HCT116 (cell line): ENCODE measurements at regions not wholly inside any gene's neighbourhood (a gene's known extent, or its start where the extent isn't known, plus 50 kb on each side); places are given as distances from the start of the nearest gene placed in this dataset.
A peak's percentile ranks its signal among the peaks of the same experiment; 100 is the strongest.

Experiments used
- ATAC-seq: fragments of 200-7000 bp; cut with Tn5 transposase; 2 replicates; pipeline ENCODE4 v1.9.1; 2020; ENCODE audit warnings: mild to moderate bottlenecking, moderate library complexity
- BruUV-seq: library from RNA; stranded (reverse); fragments of 400-500 nt; replicated peaks from 2 replicates; lab custom pipeline; 2021; lab: Mats Ljungman, UMichigan
- CTCF ChIA-PET: fragments of 300-600 bp; sonication (Branson Sonifier 250); formaldehyde crosslinking; loops from one replicate; lab custom pipeline; 2021; ENCODE audit warnings: antibody characterized with exemption; lab: Charles Lee
- POLR2A ChIA-PET: fragments of 300-600, 350-600 bp; sonication (Branson Sonifier 250); formaldehyde crosslinking; loops from one replicate; lab custom pipeline; 2021; ENCODE audit warnings: antibody characterized with exemption; lab: Charles Lee
- RAD21 ChIA-PET, 2 experiments: fragments of 300-600 bp; sonication (Branson Sonifier 250); formaldehyde crosslinking; loops; one replicate each; lab custom pipeline; 2023; ENCODE audit warnings: low total read pairs in 2 of 2; ENCODE audit not compliant: uncharacterized antibody in 2 of 2, unreplicated experiment in 2 of 2, low non-redundant PET in 1 of 2; lab: Charles Lee
- DNase-seq: peaks from one replicate; pipeline ENCODE4 v3.0.0-alpha.2; 2010; ENCODE audit warnings: low read depth, low spot score
- H2AFZ ChIP-seq: fragments of 200-600 bp; shearing (Covaris generic), sonication (generic); 2 replicates; pipeline ENCODE4 v1.6.1; 2017; ENCODE audit warnings: low read depth, mixed run types, mixed read lengths, antibody characterized with exemption, low read length; ENCODE audit not compliant: poor library complexity, severe bottlenecking
- H3K27ac ChIP-seq: 2 replicates; pipeline ENCODE4 v1.5.1; 2012; ENCODE audit warnings: low read depth, low read length
- H3K27me3 ChIP-seq: fragments of 200-600 bp; sonication (generic); 2 replicates; pipeline ENCODE4 v1.6.1; 2016; ENCODE audit warnings: mixed run types, low read length, mixed read lengths; ENCODE audit not compliant: insufficient read depth
- H3K36me3 ChIP-seq, 2 experiments: fragments of 200-500 bp in 1 of 2; fragments of 200-600 bp in 1 of 2; sonication (Bioruptor generic) in 1 of 2; sonication (generic) in 1 of 2; 2 replicates each; pipeline versions ENCODE4 v1.5.1 to v1.6.1; 2014 to 2016; ENCODE audit warnings: low read length in 2 of 2, inconsistent platforms in 1 of 2, mixed read lengths in 1 of 2, mixed run types in 1 of 2; ENCODE audit not compliant: insufficient read depth in 2 of 2, control insufficient read depth in 1 of 2
- H3K4me1 ChIP-seq, 2 experiments: fragments of 200-600 bp in 1 of 2; sonication (generic) in 1 of 2; 2 replicates each; pipeline versions ENCODE4 v1.5.1 to v1.6.1; 2012 to 2017; ENCODE audit warnings: low read length in 2 of 2, inconsistent platforms in 1 of 2, mild to moderate bottlenecking in 1 of 2, mixed read lengths in 1 of 2, mixed run types in 1 of 2, moderate library complexity in 1 of 2; ENCODE audit not compliant: insufficient read depth in 2 of 2, control insufficient read depth in 1 of 2
- H3K4me2 ChIP-seq: fragments of 200-600 bp; sonication (generic); 2 replicates; pipeline ENCODE4 v1.6.1; 2017; ENCODE audit warnings: mixed run types, low read length, mixed read lengths
- H3K4me3 ChIP-seq, 2 experiments: fragments of 200-600 bp in 1 of 2; sonication (generic) in 1 of 2; replicated peaks in 1 of 2; 2 replicates each; pipeline ENCODE4 v1.5.1; 2011 to 2016; ENCODE audit warnings: low read length in 2 of 2, control low read depth in 1 of 2, low read depth in 1 of 2, mild to moderate bottlenecking in 1 of 2, mixed read lengths in 1 of 2, mixed run types in 1 of 2
- H3K79me2 ChIP-seq: fragments of 200-600 bp; sonication (generic); 2 replicates; pipeline ENCODE4 v1.6.1; 2017; ENCODE audit warnings: mild to moderate bottlenecking, mixed run types, low read length, moderate library complexity, mixed read lengths; ENCODE audit not compliant: insufficient read depth
- H3K9ac ChIP-seq: fragments of 200-600 bp; sonication (generic); 2 replicates; pipeline ENCODE4 v1.6.1; 2016; ENCODE audit warnings: low read length, mixed read lengths
- H3K9me2 ChIP-seq: fragments of 200-600 bp; sonication (generic), shearing (Covaris generic); 2 replicates; pipeline ENCODE4 v1.6.1; 2017; ENCODE audit warnings: mixed run types, mild to moderate bottlenecking, moderate library complexity; ENCODE audit not compliant: insufficient read depth
- H3K9me3 ChIP-seq, 2 experiments: fragments of 200-500 bp in 1 of 2; fragments of 200-600 bp in 1 of 2; sonication (Bioruptor generic) in 1 of 2; sonication (generic) in 1 of 2; 2 replicates each; pipeline ENCODE4 v1.6.1; 2014 to 2017; ENCODE audit warnings: low read length in 2 of 2, mixed read lengths in 2 of 2, inconsistent platforms in 1 of 2, low read depth in 1 of 2, mild to moderate bottlenecking in 1 of 2, mixed run types in 1 of 2, moderate library complexity in 1 of 2; ENCODE audit not compliant: control insufficient read depth in 1 of 2, insufficient read depth in 1 of 2
- H4K20me1 ChIP-seq: fragments of 200-600 bp; sonication (generic), shearing (Covaris generic); 2 replicates; pipeline ENCODE4 v1.6.1; 2017; ENCODE audit warnings: mixed run types, mild to moderate bottlenecking, moderate library complexity; ENCODE audit not compliant: insufficient read depth
- CBX3 ChIP-seq: IDR thresholded peaks from 2 replicates; pipeline ENCODE4 v1.6.1; 2012; ENCODE audit warnings: low read depth
- CEBPB ChIP-seq: IDR thresholded peaks from 2 replicates; pipeline ENCODE4 v1.6.1; 2012; ENCODE audit warnings: low read depth
- EGR1 ChIP-seq: IDR thresholded peaks from 2 replicates; pipeline ENCODE4 v1.6.1; 2012; ENCODE audit warnings: low read depth
- ELF1 ChIP-seq: IDR thresholded peaks from 2 replicates; pipeline ENCODE4 v1.6.1; 2012; ENCODE audit warnings: low read depth, borderline replicate concordance
- EZH2 ChIP-seq: fragments of 200-600 bp; sonication (generic); IDR thresholded peaks from 2 replicates; pipeline ENCODE4 v1.6.1; 2017; ENCODE audit warnings: antibody characterized with exemption, mixed run types
- FOSL1 ChIP-seq: IDR thresholded peaks from 2 replicates; pipeline ENCODE4 v1.6.1; 2012; ENCODE audit warnings: low read depth
- POLR2AphosphoS5 ChIP-seq: IDR thresholded peaks from 2 replicates; pipeline ENCODE4 v1.6.1; 2011; ENCODE audit warnings: mild to moderate bottlenecking, low read depth, low read length, moderate library complexity
- SP1 ChIP-seq: IDR thresholded peaks from 2 replicates; pipeline ENCODE4 v1.6.1; 2012; ENCODE audit warnings: low read depth
- YY1 ChIP-seq: IDR thresholded peaks from 2 replicates; pipeline ENCODE4 v1.6.1; 2011; ENCODE audit warnings: low read length, low read depth, moderate library complexity, mild to moderate bottlenecking; ENCODE audit not compliant: insufficient replicate concordance; ENCODE audit errors: extremely low read depth
- ZFX ChIP-seq: fragments of 450-650 bp; IDR thresholded peaks from 2 replicates; pipeline ENCODE4 v1.6.1; 2017
- ZNF274 ChIP-seq: fragments of 200-500 bp; sonication (Bioruptor generic); IDR thresholded peaks from 2 replicates; pipeline ENCODE4 v1.6.1; 2014; ENCODE audit warnings: mild to moderate bottlenecking, low read depth, low read length, inconsistent platforms
- intact Hi-C: fragments of 100-400 bp; cut with micrococcal nuclease; formaldehyde crosslinking; loops from 2 replicates; pipeline ENCODE4 v1.10.0; 2022
- TF ChIP-seq, protein P1 (sequence below): IDR thresholded peaks from 2 replicates; pipeline ENCODE4 v1.6.1; 2011; ENCODE audit warnings: mild to moderate bottlenecking, low read length, moderate library complexity; ENCODE audit not compliant: insufficient replicate concordance; ENCODE audit errors: extremely low read depth
- TF ChIP-seq, protein P2 (sequence below): IDR thresholded peaks from 2 replicates; pipeline ENCODE4 v1.6.1; 2012
- TF ChIP-seq, protein P3 (sequence below): IDR thresholded peaks from 2 replicates; pipeline ENCODE4 v1.6.1; 2012; ENCODE audit warnings: low read depth

DNA sequence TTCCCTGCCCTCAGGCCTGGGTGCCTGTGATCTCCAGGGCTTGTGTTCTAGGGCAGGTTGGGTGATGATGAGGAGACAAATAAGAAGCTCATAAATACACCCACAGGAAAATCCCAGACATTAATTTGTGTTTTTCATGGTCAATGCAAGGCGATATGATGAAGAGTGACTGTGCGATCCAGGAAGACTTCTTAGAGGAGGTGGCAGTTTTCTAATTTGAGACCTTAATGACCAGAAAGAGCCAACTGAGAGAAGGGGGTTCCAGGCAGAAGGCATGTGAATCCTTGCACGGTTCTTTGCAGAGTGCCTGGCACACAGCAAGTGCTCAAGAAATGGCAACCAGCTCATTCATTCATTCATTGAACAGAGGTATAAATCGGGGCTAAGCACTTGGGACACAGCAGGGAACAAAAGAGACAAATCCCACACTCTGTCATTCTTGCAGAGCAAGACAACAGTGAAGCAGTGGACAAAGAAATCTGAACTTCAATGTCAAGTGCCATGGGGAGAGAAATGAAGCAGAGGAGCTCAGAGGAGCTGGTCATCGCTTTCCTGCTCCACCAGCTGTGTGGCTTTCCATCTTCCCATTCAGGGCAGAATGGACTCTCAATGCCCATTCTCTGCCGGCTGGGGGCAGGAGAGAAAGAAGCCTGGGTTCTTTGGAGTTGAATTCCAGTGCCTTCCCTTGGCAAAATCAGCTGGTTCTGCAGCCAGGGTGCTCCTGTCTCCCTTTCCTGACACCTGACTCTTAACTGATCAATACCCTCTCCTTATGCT lies 128.3 kb downstream of the AACS start:
- POLR2A ChIA-PET = no interaction called here
- ATAC-seq (no peak), DNase-seq (no peak)
- no peaks in the 10 kb centered on the region for H4K20me1 ChIP-seq
- BruUV-seq = no TSS peak
- H3K79me2 ChIP-seq = no peaks in the 10 kb centered on the region
- H3K36me3 ChIP-seq = no peaks in the 10 kb centered on the region
- TF ChIP-seq ELF1 (no peak), ZNF274 (no peak), FOSL1 (no peak), EGR1 (no peak), CBX3 (no peak), ZFX (no peak), POLR2AphosphoS5 (no peak), SP1 (no peak), YY1 (no peak), CEBPB (no peak), EZH2 (no peak)
- TF ChIP-seq, protein P1, sequence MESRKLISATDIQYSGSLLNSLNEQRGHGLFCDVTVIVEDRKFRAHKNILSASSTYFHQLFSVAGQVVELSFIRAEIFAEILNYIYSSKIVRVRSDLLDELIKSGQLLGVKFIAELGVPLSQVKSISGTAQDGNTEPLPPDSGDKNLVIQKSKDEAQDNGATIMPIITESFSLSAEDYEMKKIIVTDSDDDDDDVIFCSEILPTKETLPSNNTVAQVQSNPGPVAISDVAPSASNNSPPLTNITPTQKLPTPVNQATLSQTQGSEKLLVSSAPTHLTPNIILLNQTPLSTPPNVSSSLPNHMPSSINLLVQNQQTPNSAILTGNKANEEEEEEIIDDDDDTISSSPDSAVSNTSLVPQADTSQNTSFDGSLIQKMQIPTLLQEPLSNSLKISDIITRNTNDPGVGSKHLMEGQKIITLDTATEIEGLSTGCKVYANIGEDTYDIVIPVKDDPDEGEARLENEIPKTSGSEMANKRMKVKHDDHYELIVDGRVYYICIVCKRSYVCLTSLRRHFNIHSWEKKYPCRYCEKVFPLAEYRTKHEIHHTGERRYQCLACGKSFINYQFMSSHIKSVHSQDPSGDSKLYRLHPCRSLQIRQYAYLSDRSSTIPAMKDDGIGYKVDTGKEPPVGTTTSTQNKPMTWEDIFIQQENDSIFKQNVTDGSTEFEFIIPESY = no peak
- TF ChIP-seq, protein P2, sequence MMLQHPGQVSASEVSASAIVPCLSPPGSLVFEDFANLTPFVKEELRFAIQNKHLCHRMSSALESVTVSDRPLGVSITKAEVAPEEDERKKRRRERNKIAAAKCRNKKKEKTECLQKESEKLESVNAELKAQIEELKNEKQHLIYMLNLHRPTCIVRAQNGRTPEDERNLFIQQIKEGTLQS = no peak
- TF ChIP-seq, protein P3, sequence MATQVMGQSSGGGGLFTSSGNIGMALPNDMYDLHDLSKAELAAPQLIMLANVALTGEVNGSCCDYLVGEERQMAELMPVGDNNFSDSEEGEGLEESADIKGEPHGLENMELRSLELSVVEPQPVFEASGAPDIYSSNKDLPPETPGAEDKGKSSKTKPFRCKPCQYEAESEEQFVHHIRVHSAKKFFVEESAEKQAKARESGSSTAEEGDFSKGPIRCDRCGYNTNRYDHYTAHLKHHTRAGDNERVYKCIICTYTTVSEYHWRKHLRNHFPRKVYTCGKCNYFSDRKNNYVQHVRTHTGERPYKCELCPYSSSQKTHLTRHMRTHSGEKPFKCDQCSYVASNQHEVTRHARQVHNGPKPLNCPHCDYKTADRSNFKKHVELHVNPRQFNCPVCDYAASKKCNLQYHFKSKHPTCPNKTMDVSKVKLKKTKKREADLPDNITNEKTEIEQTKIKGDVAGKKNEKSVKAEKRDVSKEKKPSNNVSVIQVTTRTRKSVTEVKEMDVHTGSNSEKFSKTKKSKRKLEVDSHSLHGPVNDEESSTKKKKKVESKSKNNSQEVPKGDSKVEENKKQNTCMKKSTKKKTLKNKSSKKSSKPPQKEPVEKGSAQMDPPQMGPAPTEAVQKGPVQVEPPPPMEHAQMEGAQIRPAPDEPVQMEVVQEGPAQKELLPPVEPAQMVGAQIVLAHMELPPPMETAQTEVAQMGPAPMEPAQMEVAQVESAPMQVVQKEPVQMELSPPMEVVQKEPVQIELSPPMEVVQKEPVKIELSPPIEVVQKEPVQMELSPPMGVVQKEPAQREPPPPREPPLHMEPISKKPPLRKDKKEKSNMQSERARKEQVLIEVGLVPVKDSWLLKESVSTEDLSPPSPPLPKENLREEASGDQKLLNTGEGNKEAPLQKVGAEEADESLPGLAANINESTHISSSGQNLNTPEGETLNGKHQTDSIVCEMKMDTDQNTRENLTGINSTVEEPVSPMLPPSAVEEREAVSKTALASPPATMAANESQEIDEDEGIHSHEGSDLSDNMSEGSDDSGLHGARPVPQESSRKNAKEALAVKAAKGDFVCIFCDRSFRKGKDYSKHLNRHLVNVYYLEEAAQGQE = no peak
- peak overlapping the region; percentile 23; the same call in 1 of the 2 replicates for H3K4me2 ChIP-seq
- CTCF ChIA-PET = interaction anchor here (1.1 kb wide), 1 partner anchor 9 kb away, joined by 3 read pairs; no protein-coding TSS in a partner anchor
- peaks cover 0 to 8% of the 10 kb centered on the region in 2 experiments; a peak in 3 of 4 replicates for H3K4me1 ChIP-seq
- peaks cover 50% of the 10 kb centered on the region for H3K27me3 ChIP-seq
- no peaks in the 10 kb centered on the region for H3K9me2 ChIP-seq
- no peaks in the 10 kb centered on the region for H3K9me3 ChIP-seq
- RAD21 ChIA-PET = no interaction called here
- no peak overlapping the region for H2AFZ ChIP-seq
- H3K27ac ChIP-seq = no peak overlapping the region
- intact Hi-C loops = no loop called here
- no peak overlapping the region for H3K4me3 ChIP-seq
- H3K9ac ChIP-seq = no peak overlapping the region
